IPS-18a (cell line): ENCODE measurements at regions not wholly inside any gene's neighbourhood (a gene's known extent, or its start where the extent isn't known, plus 50 kb on each side); places are given as distances from the start of the nearest gene placed in this dataset.

ENCODE experiments used
- H3K27ac ChIP-seq: one replicate; pipeline ENCODE4 v1.5.1; 2013; ENCODE audit warnings: low read length
- H3K27me3 ChIP-seq: one replicate; pipeline ENCODE4 v1.6.1; 2013; ENCODE audit warnings: mild to moderate bottlenecking, low read length; ENCODE audit not compliant: control insufficient read depth, insufficient read depth
- H3K36me3 ChIP-seq: one replicate; pipeline ENCODE4 v1.6.1; 2013; ENCODE audit warnings: low read depth, low read length; ENCODE audit not compliant: control insufficient read depth
- H3K4me1 ChIP-seq: one replicate; pipeline ENCODE4 v1.6.1; 2013; ENCODE audit warnings: low read depth, low read length; ENCODE audit not compliant: control insufficient read depth
- H3K4me3 ChIP-seq: one replicate; pipeline ENCODE4 v1.5.1; 2013; ENCODE audit warnings: low read length
- H3K9ac ChIP-seq: one replicate; pipeline ENCODE4 v1.6.1; 2013; ENCODE audit warnings: mild to moderate bottlenecking, low read length, moderate library complexity
- H3K9me3 ChIP-seq: one replicate; pipeline ENCODE4 v1.6.1; 2013; ENCODE audit warnings: low read depth, low read length; ENCODE audit not compliant: control insufficient read depth

DNA sequence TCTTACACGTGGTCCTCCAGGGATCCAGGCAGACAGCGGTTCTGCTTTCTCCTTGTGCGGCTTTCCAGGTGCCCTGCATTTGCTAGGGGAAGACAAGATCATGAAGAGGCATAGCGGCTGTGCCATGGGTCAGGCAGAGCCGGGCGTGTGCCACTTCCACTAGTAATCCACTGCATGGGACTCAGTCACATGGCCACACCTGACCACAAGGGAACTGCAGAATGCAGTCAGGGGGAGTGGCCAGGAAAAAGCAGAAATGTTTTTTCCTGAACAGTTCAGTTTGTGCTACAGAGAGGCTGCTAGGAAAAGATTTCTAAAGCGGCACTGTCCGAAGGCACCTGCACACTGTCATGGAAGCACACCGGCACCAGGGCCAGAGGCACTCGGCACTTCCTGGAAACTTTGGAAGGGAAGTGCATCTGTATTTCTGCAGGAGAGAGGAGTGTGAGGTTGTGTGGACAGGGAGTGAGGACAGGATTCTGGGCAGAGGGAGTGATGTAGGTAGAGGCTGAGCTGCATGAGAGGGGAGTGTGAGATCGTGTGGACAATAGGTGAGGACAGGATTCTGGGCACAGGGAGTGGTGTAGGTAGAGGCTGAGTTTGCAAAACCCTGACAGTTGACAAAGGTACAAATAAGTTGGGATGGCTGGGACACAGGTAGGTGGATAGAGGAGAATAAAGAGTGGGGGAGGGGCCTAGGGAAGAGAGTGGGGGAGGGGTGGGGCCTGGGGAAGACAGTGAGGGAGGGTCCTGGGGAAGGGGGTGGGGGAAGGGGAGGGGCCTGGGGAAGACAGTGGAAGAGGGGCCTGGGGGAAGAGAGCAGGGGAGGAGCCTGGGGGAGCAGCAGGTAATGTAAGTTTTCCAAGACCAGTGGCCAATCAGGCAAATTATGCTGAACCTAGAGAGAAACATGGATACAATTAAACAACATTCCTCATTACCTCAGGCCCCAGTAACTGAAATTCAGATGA lies 1436.3 kb downstream of the TBC1D22A start:
- H3K4me3 ChIP-seq = no peak overlapping the region
- H3K27me3 ChIP-seq = no peaks in the 10 kb centered on the region
- peaks cover 4% of the 10 kb centered on the region for H3K4me1 ChIP-seq

GRCh38 chr22:48197189-48197690 lies 1434.8 kb downstream of the TBC1D22A start:
- H3K9me3 ChIP-seq = no peaks in the 10 kb centered on the region
- no peak overlapping the region for H3K27ac ChIP-seq
- H3K27me3 ChIP-seq = no peaks in the 10 kb centered on the region
- H3K9ac ChIP-seq = no peak overlapping the region
- no peaks in the 10 kb centered on the region for H3K36me3 ChIP-seq
- H3K4me3 ChIP-seq = no peak overlapping the region
- H3K4me1 ChIP-seq = peaks cover 4% of the 10 kb centered on the region

More for the DNA sequence above, 1436.3 kb downstream of the TBC1D22A start:
- Histone ChIP-seq H3K27ac (no peak overlapping the region), H3K36me3 (no peaks in the 10 kb centered on the region), H3K9ac (no peak overlapping the region), H3K9me3 (no peaks in the 10 kb centered on the region)

- Histone ChIP-seq H3K27ac (no peak overlapping the region), H3K27me3 (no peaks in the 10 kb centered on the region)
These were observed 1430.5 kb downstream of the TBC1D22A start for GRCh38 chr22:48192920-48193319.

GRCh38 chr22:48192071-48192470 lies 1429.6 kb downstream of the TBC1D22A start:
- Histone ChIP-seq H3K4me1 (peaks cover 11% of the 10 kb centered on the region), H3K4me3 (no peak overlapping the region), H3K9me3 (peaks cover 9% of the 10 kb centered on the region), H3K27me3 (no peaks in the 10 kb centered on the region), H3K9ac (no peak overlapping the region), H3K36me3 (no peaks in the 10 kb centered on the region), H3K27ac (no peak overlapping the region)

More at GRCh38 chr22:48192920-48193319, 1430.5 kb downstream of the TBC1D22A start:
- Histone ChIP-seq H3K9me3 (peaks cover 9% of the 10 kb centered on the region), H3K4me1 (peaks cover 4% of the 10 kb centered on the region), H3K4me3 (no peak overlapping the region), H3K36me3 (no peaks in the 10 kb centered on the region), H3K9ac (no peak overlapping the region)

DNA sequence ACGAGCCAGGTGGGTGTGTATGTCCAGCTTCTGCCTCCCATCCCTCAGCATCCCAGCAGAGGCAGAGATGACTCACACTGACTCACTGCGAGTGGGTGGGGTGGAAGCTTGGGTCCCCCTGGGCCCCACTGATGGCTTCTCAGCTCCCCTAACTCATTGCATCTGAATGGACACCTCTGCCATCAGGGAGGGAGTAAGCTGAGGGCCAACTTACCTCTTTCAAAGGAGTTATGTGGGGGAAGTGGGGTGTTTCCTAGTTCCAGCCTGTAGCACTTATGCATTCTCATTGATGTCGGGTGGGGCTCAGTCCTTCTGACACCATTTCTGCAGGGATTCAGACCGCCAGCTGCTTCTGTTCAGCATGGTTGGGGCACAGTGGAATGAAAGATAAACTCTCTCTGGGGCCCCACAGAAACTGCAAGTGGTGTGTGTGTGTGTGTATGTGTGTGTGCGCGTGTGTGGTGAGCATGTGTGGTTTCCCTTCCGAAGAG lies 1425.8 kb downstream of the TBC1D22A start:
- no peak overlapping the region for H3K4me3 ChIP-seq
- peaks cover 9% of the 10 kb centered on the region for H3K9me3 ChIP-seq
- H3K4me1 ChIP-seq = peaks cover 12% of the 10 kb centered on the region

GRCh38 chr22:48187356-48187755 lies 1424.9 kb downstream of the TBC1D22A start:
- Histone ChIP-seq H3K9me3 (peaks cover 9% of the 10 kb centered on the region), H3K9ac (no peak overlapping the region), H3K27me3 (no peaks in the 10 kb centered on the region), H3K4me1 (peaks cover 12% of the 10 kb centered on the region), H3K27ac (no peak overlapping the region), H3K4me3 (no peak overlapping the region), H3K36me3 (no peaks in the 10 kb centered on the region)

More for the DNA sequence above, 1425.8 kb downstream of the TBC1D22A start:
- Histone ChIP-seq H3K27me3 (no peaks in the 10 kb centered on the region), H3K9ac (no peak overlapping the region), H3K36me3 (no peaks in the 10 kb centered on the region), H3K27ac (no peak overlapping the region)

DNA sequence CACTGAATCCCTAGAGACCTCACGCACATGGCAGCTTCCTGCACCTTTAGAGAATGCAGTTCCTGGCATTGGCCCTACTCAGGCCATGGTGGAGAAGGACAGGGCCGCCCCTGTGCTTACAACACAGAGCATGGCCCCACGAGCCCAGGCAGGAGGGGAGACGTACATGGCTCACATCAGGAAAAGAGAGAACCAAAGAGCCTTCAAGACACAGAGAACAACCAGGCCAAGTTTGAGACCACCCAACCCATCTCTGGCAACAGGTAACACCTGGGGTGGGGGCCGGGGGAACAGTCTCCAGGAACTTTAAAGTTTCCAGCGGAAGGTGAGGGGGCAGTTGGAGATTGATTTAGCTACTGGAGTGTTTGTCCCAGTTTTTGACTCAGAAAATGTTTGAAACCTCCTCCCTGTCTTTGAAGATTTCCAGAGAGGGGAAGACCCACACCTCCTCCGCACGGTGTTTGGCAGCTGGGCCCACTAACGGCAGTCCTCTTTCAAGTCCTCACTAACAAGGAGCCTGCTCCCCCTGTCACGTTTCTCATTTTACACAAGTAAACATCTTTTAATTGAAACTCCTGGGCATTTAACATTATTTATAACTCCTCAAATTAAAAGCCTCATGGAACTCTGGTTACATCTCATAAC lies 1423.8 kb downstream of the TBC1D22A start:
- Histone ChIP-seq H3K27me3 (no peaks in the 10 kb centered on the region), H3K27ac (no peak overlapping the region), H3K36me3 (no peaks in the 10 kb centered on the region), H3K4me1 (peaks cover 12% of the 10 kb centered on the region), H3K9ac (no peak overlapping the region), H3K9me3 (peaks cover 9% of the 10 kb centered on the region), H3K4me3 (no peak overlapping the region)

DNA sequence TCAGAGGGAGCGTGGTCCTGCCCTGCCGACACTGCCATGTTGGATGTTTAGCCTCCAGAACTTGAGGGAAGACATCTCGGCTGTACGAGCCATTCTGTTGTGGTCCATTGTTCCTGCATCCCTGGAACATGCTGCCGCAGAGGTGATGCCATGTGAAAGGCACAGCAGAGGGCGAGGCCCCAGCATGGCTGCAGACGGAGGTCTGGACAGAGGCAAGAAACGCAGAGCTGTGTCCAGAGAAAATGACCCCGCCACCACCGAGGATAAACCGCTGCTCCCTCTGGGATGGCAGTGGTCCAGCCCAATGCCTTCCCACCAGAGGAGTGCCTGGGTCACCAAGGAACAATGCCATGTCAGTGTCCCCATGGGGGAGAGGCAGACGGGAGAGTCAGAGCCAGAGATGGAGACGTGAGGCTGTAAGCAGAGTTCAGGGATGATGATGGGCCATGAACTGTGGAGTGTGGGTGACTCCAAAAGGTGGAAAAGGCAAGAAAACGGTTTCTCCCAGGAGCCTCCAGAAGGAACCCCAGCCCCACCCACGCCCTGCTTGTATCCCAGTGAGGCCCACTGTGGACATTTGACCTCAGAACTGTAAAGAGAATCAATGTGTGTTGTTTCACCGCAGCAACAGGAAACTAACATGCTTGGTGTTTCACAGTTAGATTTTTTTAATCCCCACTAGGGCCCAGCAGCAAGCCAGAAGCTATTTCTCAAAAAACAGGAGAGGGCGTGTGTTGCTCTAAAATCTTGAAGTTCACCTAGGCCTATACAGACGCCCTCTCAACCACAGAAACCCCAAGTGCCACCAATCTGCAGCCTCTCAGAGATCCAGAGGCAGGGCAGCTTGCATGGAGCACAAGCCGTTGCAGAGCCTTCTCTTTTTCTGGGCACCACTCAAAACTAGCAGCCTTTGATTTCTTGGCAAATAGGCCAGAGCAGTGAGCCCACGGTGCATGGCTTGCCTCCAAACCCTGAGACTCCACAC lies 1422.9 kb downstream of the TBC1D22A start:
- Histone ChIP-seq H3K9me3 (peaks cover 1% of the 10 kb centered on the region), H3K27me3 (no peaks in the 10 kb centered on the region), H3K36me3 (no peaks in the 10 kb centered on the region), H3K4me1 (peaks cover 12% of the 10 kb centered on the region), H3K9ac (no peak overlapping the region), H3K27ac (no peak overlapping the region), H3K4me3 (no peak overlapping the region)

GRCh38 chr22:48182846-48183805 lies 1420.7 kb downstream of the TBC1D22A start:
- H3K4me1 ChIP-seq = peaks cover 9% of the 10 kb centered on the region
- no peaks in the 10 kb centered on the region for H3K9me3 ChIP-seq
- no peaks in the 10 kb centered on the region for H3K36me3 ChIP-seq
- H3K4me3 ChIP-seq = no peak overlapping the region
- no peak overlapping the region for H3K9ac ChIP-seq
- no peaks in the 10 kb centered on the region for H3K27me3 ChIP-seq
- H3K27ac ChIP-seq = no peak overlapping the region

DNA sequence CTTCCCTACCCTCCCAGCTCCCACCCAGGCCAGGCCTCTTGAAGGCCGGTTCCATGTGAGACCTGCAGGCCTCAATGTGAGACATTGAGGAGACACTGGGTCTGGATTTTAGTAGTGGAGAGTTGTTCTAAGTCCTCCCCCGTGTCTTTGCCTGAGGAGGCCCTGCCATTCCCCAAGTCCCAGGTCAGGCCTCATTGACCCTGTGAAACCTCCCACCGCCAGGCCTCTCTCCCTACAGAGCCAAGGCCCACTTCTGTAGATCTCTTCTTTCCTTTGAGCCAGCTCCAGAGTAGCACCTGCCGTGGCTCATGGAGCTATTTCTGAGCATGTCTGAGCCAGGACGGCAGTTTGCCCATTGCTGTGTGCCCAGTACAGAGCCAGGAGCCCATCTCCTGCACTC lies 1419.6 kb downstream of the TBC1D22A start:
- H3K4me3 ChIP-seq = no peak overlapping the region
- H3K27me3 ChIP-seq = no peaks in the 10 kb centered on the region
- H3K9me3 ChIP-seq = no peaks in the 10 kb centered on the region
- H3K4me1 ChIP-seq = no peaks in the 10 kb centered on the region
- H3K9ac ChIP-seq = no peak overlapping the region
- no peaks in the 10 kb centered on the region for H3K36me3 ChIP-seq
- H3K27ac ChIP-seq = no peak overlapping the region
